Islet of Langerhans (tissue), 1 donor: ENCODE measurements at regions not wholly inside any gene's neighbourhood (a gene's known extent, or its start where the extent isn't known, plus 50 kb on each side); places are given as distances from the start of the nearest gene placed in this dataset.
"Not testable (repeated sequence)": the region's sequence is repeated elsewhere in the genome, so short reads cannot be mapped to it uniquely, and the experiment has no call there.

ENCODE experiments used
- FAIRE-seq: peaks from one replicate; lab custom pipeline; 2011; peaks lifted over from hg19 to GRCh38; lab: Jason Lieb, UNC

DNA sequence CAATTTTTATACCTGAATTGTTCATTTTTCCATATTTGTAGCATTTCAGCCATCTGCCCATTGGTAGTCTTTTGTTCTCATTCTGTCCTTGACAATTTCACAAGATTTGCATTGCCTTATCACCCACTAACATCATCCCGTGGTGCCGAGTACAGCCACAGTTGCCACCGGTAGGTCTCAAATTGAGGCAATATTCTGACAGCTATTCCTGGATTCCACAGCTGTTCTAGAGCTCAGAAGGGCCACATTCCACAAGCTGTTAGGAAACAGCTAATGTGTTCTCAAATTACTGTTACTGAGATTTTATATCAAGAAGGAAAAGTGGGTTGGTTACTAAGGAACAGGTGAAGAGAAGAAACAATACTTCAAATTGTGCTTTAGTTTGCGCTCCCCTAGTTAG lies 178.8 kb downstream of the RPRM start:
- FAIRE-seq: no peak

DNA sequence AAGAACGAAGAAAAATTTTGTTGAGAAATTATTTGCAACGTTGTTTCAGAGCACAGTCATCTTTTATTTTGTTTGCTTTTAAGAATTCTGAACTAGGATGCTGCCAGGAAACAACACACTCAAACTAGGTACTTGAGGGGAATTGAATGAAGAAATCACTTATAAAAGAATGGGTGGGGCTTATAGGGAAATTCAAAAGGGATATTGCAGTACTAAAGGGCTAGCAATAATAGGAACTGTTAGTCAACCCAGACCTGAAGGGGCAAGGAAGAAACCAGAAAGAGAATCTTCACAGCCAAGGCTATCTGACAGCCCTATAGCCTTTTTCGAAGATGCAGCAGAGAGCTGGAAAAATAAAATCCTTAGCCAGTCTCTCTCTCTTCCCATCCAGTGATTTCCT lies 179.3 kb downstream of the RPRM start:
- FAIRE-seq: no peak

DNA sequence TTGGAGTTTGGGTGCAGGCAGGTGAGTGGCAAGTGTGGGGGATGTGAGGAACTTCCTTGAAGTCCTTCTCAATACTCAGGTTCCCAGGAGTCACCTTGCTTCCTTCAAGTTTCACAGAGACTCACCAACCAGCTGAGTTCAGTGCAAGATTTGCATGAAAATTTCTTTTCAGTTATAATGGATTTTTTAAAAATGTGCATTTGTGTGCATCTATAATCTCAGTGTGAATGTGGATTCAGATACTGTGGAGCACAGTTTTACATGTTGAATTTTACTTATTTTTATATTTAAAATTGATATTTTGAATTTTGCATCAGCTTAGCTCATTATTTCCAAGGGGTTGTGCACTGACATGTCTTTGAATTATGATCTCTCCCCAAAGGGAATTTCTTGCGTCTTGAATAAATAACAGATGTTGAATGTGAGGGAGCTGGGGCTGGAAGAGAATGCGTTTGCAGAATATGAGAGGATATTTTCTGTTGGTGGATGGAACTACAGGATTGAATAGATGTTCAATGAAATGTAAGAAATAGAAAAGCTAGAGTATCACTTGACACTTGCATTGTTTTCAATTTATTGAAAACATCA lies 184.3 kb downstream of the RPRM start:
- no peak for FAIRE-seq

DNA sequence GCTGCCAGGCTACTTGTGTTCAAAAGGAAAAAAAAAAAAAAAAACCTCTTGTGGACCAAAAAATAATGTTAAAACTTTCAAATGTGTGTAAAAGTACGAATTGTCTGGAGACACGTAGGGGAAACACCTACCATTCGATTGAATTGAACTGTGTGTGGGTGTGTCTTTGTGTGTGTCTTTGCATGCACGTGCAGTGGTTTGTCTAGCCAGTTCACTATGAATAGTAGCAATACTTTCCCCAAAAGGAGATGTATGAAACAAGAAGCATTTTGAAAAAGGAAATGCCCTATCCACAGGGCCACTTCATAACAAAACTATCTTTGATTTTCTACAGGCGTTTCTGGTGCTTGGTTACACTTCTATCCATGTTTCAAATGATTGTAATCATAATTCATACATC lies 186.8 kb downstream of the RPRM start:
- FAIRE-seq: no peak

DNA sequence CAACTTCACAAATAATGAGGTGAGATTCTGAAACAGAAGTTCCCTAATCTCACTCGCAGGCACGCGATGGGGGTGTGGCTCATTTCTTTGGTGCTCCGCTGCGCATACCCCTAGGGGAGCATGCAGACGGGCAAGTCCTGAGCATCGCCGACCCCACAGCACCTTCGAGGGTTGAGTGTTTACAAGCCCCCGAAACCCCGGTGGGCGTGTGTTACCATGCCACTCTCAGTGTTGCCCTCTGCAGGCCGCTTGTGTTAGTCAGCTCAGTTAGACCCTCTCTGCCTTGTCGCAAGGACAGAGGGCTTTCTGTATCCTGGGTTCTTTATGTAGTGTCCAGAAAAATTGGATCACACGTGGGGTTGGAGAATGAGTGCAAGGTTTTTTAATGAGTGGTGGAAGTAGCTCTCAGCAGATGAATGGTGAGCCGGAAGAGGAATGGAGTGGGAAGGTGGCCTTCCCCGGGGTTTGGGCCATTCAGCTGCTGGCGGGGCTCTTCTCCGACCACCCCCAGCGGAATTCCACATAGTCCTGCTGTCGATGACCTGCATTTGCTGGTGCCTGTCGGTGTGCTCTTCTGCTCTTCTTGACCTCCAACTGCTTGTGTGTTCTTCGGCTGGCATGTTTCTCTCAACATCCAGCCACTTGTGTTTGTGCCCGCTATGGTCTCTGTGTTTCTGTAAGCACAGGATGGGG lies 191.3 kb downstream of the RPRM start:
- no peak for FAIRE-seq

DNA sequence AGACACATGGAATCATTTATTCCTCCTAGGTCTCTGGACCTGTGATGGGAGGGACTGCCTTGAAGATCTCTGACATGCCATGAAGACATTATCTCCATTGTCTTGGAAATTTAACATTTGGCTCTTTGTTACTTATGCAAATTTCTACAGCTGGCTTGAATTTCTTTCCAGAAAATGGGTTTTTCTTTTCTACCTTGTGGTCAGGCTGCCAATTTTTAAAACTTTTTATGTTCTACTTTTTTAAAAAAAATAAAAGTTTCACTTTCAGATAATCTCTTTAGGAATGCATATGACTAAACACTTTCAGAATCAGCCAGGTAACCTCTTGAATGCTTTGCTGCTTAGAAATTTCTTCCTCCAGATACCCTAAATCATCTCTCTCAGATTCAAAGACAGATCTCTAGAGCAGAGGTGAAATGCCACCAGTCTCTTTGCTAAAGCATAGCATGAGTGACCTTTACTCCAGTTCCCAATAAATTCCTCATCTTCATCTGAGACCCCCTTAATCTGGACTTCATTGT lies 209.6 kb downstream of the RPRM start:
- FAIRE-seq: no peak

DNA sequence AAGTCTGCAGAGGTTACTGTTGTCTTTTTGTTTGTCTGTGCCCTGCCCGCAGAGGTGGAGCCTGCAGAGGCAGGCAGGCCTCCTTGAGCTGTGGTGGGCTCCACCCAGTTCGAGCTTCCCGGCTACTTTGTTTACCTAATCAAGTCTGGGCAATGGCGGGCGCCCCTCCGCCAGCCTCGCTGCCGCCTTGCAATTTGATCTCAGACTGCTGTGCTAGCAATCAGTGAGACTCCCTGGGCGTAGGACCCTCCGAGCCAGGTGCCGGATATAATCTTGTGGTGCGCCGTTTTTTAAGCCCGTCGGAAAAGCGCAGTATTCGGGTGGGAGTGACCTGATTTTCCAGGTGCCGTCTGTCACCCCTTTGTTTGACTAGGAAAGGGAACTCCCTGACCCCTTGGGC lies 221.7 kb downstream of the RPRM start:
- FAIRE-seq: not testable (repeated sequence)

DNA sequence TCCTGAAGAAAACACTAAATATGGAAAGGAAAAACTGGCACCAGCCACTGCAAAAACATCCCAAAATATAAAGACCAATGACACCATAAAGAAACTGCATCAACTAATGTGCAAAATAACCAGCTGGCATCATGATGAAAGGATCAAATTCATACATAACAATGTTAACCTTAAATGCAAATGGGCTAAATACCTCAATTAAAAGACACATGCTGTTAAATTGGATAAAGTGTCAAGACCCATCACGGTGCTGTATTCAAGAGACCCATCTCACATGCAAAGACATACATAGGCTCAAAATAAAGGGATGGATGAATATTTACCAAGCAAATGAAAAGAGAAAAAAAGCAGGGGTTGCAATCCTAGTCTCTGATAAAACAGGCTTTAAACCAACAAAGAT lies 231.9 kb downstream of the RPRM start:
- not testable (repeated sequence) for FAIRE-seq

DNA sequence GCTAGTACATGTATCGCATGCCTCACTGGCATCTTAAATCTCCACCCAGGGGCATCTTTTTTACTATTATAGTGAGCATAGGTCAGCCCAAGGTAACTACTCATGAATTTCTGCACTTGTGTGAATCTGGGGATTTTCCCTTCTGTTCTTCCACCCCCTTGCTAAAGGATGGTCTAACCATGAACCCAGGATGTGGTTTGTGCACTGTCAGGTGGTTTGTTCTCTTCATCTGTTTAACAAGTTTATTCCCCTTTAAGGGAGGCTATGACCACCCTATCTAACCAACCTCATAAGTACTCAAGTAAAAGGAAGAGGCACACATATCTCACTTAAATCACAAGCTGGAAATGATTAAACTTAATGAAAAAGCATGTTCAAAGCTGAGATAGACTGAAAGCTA lies 243.0 kb downstream of the RPRM start:
- FAIRE-seq: no peak

DNA sequence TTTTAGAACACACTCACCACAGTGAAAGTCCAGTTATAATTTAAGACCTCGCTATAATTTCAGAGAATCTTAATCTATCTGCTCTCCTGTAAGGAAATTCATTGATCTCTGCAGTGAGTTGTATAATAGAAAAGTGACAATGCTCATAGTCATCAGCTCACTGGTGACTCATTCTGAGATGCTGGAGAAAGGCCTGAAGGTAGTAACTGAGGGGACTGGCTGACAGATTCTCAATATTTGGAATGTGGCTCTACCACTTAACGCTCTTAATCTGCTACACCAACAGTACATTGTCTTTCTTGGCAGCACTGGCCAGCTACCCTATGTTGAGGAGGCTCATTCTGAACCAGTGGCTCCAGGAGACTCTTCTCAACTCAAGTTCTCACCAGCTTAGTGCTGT lies 246.1 kb downstream of the RPRM start:
- FAIRE-seq: no peak

DNA sequence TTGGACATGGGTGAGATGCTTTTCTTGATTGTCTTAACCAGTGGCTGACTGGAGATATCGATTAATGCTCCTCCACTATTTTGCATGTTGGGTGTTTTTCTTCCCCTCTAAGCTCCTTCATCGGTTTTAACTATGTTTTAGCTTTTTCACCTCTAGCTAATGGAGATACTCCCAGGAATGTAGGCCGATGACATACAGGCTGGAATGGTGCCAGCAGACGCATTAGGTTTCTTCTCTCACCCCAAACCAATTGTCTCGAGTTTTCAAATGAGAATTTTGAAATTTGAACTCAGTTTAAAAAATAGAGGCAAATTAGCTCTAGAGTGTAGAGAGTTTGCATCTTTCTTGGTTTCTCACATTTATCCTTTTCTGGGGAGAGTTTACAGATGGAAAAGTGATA lies 247.6 kb downstream of the RPRM start:
- no peak for FAIRE-seq

DNA sequence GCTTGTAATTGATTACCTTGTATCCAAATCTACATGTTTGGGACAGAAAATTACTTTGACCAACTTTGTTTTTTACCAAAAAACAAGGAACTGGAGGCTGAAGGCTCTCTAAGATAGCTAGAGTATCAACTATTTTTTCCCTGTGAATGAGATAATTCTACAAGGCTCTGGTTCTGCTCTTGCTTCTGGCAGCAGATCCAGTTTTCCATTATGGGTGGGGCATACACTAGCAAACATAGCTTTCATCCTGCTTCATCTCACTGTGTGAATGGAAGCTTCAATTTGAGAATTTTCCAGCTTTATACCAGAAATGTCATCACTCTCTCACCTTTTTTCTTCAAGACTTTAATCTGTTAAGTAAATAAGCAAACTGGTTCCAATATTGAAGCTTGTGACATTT lies 249.7 kb downstream of the RPRM start:
- no peak for FAIRE-seq

DNA sequence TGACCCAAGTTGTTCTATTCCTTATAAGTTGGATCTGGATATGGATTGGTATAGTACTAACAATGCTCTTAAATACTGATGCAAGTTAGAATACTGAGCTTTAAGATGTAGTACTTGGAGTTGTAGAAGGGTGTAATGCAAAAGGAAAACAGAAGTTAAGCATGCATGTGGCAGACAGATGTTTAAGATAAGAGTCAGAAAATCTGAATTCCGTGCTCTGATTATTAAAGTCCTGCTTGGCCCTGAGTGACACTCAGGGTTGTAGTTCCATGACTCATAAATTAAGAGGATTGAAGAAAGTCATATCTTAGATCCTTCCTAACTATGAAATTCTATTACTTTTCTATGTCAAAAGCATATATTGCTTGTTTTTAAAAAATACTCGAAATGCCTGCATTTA lies 250.6 kb downstream of the RPRM start:
- no peak for FAIRE-seq

DNA sequence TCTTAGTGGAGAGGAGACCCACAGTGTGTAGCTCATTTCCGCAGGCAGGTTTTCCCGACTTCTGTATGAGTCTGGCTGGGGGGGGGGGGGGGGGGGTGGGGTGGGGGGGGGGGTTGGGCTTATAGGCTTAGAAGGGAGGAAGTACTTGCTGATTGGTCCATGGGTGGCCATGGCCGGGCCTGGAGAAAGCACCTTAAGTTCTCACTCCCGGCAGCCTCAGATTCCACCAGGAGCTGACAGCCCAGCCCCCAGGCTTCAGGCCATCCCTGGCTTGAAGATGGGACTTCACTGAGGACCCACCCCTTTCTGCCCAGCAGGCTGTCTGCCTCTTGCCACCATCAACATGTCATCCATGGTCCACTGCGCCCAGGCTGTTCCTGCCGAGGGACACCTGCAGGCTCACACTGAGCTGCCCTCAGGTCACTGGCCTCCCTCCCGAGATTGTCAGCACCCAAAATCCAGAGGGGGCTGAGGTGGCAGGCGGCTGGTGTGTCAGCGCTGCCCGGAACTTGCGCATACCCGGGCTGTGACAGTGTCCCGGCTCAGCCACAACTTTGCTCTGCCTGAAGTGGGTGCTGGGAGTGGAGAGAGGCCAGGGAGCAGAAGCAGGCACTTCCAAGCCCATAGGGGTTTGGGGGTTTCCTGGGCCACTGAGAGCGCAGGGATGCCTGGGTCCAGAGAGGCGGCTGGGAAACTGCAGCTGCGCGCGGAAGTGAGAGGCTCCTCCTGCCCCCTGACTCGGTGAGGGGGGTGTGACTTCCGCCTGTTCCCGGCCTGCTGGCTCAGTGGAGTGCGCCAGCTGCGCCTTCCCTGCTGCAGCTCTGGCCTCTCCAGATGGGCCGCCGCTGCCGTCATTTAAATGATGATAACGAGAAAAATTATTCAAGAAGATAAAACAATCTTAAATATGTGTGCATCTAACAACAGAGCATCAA lies 256.1 kb downstream of the RPRM start:
- peak; percentile 43 for FAIRE-seq

DNA sequence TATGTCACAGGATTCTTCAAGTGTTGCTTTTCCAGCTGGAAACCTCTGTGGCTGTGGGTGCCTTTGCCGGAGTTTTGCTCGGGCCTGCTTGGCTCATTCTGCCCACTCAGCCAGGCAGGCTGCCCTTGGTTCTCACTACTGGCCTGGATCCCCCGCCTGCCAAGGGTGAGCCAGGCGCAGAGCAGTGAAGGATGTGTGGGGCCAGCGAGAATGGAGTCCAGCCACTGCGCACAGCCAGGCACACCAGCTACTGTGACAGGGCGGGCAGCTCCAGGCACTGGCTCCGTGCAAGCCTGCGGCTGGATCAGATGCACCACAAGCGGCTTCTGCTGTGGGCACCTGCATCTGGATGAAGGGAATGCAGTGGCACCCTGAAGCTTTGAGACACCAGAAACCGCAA lies 257.1 kb downstream of the RPRM start:
- FAIRE-seq: no peak

DNA sequence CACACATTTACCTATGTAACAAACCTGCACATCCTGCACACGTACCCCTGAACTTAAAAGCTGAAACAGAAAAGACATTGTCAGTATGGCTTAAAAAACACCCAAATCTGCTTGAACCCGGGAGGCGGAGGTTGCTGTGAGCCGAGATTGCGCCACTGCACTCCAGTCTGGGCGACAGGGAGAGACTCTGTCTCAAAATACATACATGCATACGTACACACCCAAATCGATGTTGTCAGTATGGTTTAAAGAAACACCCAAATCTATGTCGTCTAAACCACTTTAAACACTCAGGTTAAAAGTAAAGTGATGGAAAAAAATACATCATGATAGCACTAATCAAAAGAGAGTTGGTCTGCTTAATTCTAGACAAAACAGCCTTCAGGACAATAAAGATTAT lies 257.5 kb downstream of the RPRM start:
- no peak for FAIRE-seq

DNA sequence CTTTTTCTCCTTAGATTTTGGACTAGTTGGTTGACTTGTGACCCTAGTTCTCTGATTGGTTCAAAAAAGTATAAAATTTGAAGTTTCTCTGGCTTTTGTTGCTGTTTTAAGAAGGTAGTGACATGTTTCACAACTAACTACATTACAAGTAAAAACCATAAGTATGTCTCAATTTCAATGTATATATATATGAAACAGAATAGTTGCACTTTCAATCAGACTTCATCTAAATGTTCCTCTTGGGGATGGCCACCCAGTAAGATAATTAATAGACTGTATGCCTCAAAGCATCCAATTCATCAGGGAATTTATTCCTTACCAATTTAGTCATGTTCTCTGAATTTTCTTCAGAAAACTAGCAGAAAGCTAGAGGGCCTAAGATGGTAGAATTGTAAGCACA lies 259.7 kb downstream of the RPRM start:
- FAIRE-seq: no peak

DNA sequence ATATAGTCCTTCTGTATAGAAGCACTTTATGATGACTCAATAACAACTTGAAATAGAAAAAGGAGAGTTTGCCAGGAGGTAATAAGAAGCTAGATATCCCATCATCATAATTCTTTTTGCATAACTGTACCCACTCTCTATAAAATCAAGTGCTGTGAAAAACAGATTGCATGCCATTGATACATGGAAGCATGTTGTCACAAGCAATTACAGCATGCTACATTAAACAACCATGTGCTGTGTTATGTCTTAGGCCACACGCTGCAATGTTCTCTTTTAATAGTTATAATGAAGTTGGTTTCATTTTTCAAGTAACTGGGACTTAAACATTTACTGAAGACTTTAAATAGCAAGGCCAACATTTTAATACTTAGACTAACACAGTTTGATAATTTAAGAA lies 264.2 kb downstream of the RPRM start:
- FAIRE-seq: no peak

DNA sequence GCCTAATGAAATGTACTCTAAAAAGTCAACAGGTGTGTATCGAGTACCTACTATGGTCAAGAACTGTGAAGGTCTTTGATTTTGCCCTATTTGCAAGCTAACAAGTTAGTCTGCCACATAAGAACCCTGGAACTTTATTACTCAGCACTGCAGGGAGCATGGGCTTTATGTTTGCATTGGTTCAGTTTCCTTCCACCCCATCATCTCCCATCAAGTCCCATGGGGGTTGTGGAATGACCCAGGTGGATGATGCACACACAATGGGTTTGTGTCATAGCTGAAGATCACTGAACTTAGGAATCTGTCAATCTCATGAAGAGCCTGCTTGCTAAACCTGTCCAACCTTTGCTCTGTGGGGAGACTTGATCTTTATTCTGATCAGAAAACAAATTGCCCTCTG lies 265.5 kb downstream of the RPRM start:
- FAIRE-seq: no peak

DNA sequence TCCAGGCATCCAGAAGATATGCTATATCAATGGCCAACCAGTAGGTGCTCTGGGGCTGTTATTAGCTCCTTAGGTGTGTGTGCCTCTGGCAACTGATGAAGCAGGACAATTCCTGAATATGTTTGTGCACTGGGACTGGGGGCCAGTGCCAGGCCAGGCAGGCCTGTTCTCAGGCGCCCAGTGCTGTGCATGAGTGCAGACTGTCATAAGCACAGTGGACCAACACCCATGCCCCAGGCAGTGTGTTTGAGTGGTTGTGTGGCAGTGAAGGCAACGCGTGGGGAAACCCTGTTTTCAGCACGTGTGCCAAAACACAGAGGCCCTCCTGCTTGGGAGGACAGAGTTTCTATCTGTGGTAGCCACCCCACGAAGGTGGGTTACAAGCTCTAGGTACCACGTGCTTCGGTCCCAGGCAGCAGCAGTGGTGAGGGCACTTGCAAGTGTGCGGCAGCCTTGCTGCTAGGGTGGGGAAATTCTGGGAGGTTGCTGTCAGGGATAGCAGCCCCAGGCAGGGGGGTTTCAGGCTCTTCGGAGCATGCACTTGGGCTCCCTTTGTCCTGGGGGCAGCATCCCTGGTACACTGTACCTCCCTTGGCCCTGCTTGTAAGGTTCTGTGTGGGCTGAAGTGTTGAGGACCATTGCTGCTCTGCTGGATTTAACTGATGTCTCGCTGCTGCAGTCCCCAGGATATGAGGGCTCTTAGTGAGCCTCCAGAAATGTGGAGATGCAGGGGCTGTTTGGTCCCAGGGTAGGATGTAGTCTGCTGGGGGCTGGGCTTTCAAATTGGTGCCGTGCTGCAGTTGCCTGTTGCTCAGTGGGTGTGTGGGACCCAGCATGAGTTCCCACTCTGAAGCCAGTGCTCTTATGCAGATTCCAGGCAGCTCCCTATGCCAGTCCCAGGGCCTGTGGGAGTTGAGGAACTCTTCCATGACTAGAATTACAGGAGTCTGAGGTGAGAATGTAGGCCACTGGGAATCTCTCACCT lies 280.9 kb downstream of the RPRM start:
- FAIRE-seq: no peak

DNA sequence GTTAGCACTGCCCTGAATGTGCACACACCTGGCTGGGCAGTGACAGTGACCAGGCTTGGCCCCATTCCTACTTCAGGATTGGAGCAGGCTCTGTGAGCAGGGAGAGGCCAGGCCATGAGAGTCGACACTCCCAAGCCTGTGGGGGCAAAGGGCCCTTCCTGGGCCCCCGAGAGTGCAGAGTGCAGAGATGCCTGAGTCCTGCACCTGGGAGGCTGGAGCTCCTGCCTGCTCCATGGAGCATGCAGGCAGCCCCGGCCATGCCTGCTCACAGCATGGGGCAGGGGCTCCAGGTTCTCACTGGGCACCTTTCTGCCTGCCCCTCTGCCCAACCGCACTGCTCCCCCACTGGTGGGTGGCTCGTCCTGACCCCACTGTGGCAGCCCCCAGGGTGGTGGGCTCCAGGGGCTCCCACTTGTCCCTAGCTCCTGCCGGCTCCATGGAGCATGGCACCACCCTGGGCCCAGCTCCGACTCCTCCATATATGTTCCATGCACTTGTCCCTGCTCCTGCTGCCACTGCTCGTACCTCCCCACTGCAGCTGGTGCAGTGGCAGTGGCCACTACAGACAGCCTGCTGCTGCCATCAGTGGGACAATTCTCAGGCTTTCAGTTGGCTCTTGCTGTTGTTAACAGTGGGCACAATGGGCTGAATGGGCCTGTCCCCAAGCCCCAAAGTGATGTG lies 282.0 kb downstream of the RPRM start:
- FAIRE-seq: no peak
